HCT116 (cell line): ENCODE measurements at regions not wholly inside any gene's neighbourhood (a gene's known extent, or its start where the extent isn't known, plus 50 kb on each side); places are given as distances from the start of the nearest gene placed in this dataset.
"Not testable (repeated sequence)": the region's sequence is repeated elsewhere in the genome, so short reads cannot be mapped to it uniquely, and the experiment has no call there.

Source experiments
- ATAC-seq: fragments of 200-7000 bp; cut with Tn5 transposase; 2 replicates; pipeline ENCODE4 v1.9.1; 2020; ENCODE audit warnings: mild to moderate bottlenecking, moderate library complexity
- BruUV-seq: library from RNA; stranded (reverse); fragments of 400-500 nt; replicated peaks from 2 replicates; lab custom pipeline; 2021; lab: Mats Ljungman, UMichigan
- CTCF ChIA-PET: fragments of 300-600 bp; sonication (Branson Sonifier 250); formaldehyde crosslinking; loops from one replicate; lab custom pipeline; 2021; ENCODE audit warnings: antibody characterized with exemption; lab: Charles Lee
- POLR2A ChIA-PET: fragments of 300-600, 350-600 bp; sonication (Branson Sonifier 250); formaldehyde crosslinking; loops from one replicate; lab custom pipeline; 2021; ENCODE audit warnings: antibody characterized with exemption; lab: Charles Lee
- RAD21 ChIA-PET, 2 experiments: fragments of 300-600 bp; sonication (Branson Sonifier 250); formaldehyde crosslinking; loops; one replicate each; lab custom pipeline; 2023; ENCODE audit warnings: low total read pairs in 2 of 2; ENCODE audit not compliant: uncharacterized antibody in 2 of 2, unreplicated experiment in 2 of 2, low non-redundant PET in 1 of 2; lab: Charles Lee
- DNase-seq: peaks from one replicate; pipeline ENCODE4 v3.0.0-alpha.2; 2010; ENCODE audit warnings: low read depth, low spot score
- H2AFZ ChIP-seq: fragments of 200-600 bp; shearing (Covaris generic), sonication (generic); 2 replicates; pipeline ENCODE4 v1.6.1; 2017; ENCODE audit warnings: low read depth, mixed run types, mixed read lengths, antibody characterized with exemption, low read length; ENCODE audit not compliant: poor library complexity, severe bottlenecking
- H3K27ac ChIP-seq: 2 replicates; pipeline ENCODE4 v1.5.1; 2012; ENCODE audit warnings: low read depth, low read length
- H3K27me3 ChIP-seq: fragments of 200-600 bp; sonication (generic); 2 replicates; pipeline ENCODE4 v1.6.1; 2016; ENCODE audit warnings: mixed run types, low read length, mixed read lengths; ENCODE audit not compliant: insufficient read depth
- H3K36me3 ChIP-seq, 2 experiments: fragments of 200-500 bp in 1 of 2; fragments of 200-600 bp in 1 of 2; sonication (Bioruptor generic) in 1 of 2; sonication (generic) in 1 of 2; 2 replicates each; pipeline versions ENCODE4 v1.5.1 to v1.6.1; 2014 to 2016; ENCODE audit warnings: low read length in 2 of 2, inconsistent platforms in 1 of 2, mixed read lengths in 1 of 2, mixed run types in 1 of 2; ENCODE audit not compliant: insufficient read depth in 2 of 2, control insufficient read depth in 1 of 2
- H3K4me1 ChIP-seq, 2 experiments: fragments of 200-600 bp in 1 of 2; sonication (generic) in 1 of 2; 2 replicates each; pipeline versions ENCODE4 v1.5.1 to v1.6.1; 2012 to 2017; ENCODE audit warnings: low read length in 2 of 2, inconsistent platforms in 1 of 2, mild to moderate bottlenecking in 1 of 2, mixed read lengths in 1 of 2, mixed run types in 1 of 2, moderate library complexity in 1 of 2; ENCODE audit not compliant: insufficient read depth in 2 of 2, control insufficient read depth in 1 of 2
- H3K4me2 ChIP-seq: fragments of 200-600 bp; sonication (generic); 2 replicates; pipeline ENCODE4 v1.6.1; 2017; ENCODE audit warnings: mixed run types, low read length, mixed read lengths
- H3K4me3 ChIP-seq, 2 experiments: fragments of 200-600 bp in 1 of 2; sonication (generic) in 1 of 2; replicated peaks in 1 of 2; 2 replicates each; pipeline ENCODE4 v1.5.1; 2011 to 2016; ENCODE audit warnings: low read length in 2 of 2, control low read depth in 1 of 2, low read depth in 1 of 2, mild to moderate bottlenecking in 1 of 2, mixed read lengths in 1 of 2, mixed run types in 1 of 2
- H3K79me2 ChIP-seq: fragments of 200-600 bp; sonication (generic); 2 replicates; pipeline ENCODE4 v1.6.1; 2017; ENCODE audit warnings: mild to moderate bottlenecking, mixed run types, low read length, moderate library complexity, mixed read lengths; ENCODE audit not compliant: insufficient read depth
- H3K9ac ChIP-seq: fragments of 200-600 bp; sonication (generic); 2 replicates; pipeline ENCODE4 v1.6.1; 2016; ENCODE audit warnings: low read length, mixed read lengths
- H3K9me2 ChIP-seq: fragments of 200-600 bp; sonication (generic), shearing (Covaris generic); 2 replicates; pipeline ENCODE4 v1.6.1; 2017; ENCODE audit warnings: mixed run types, mild to moderate bottlenecking, moderate library complexity; ENCODE audit not compliant: insufficient read depth
- H3K9me3 ChIP-seq, 2 experiments: fragments of 200-500 bp in 1 of 2; fragments of 200-600 bp in 1 of 2; sonication (Bioruptor generic) in 1 of 2; sonication (generic) in 1 of 2; 2 replicates each; pipeline ENCODE4 v1.6.1; 2014 to 2017; ENCODE audit warnings: low read length in 2 of 2, mixed read lengths in 2 of 2, inconsistent platforms in 1 of 2, low read depth in 1 of 2, mild to moderate bottlenecking in 1 of 2, mixed run types in 1 of 2, moderate library complexity in 1 of 2; ENCODE audit not compliant: control insufficient read depth in 1 of 2, insufficient read depth in 1 of 2
- H4K20me1 ChIP-seq: fragments of 200-600 bp; sonication (generic), shearing (Covaris generic); 2 replicates; pipeline ENCODE4 v1.6.1; 2017; ENCODE audit warnings: mixed run types, mild to moderate bottlenecking, moderate library complexity; ENCODE audit not compliant: insufficient read depth
- ATF3 ChIP-seq: IDR thresholded peaks from 2 replicates; pipeline ENCODE4 v1.6.1; 2012
- EGR1 ChIP-seq: IDR thresholded peaks from 2 replicates; pipeline ENCODE4 v1.6.1; 2012; ENCODE audit warnings: low read depth
- ELF1 ChIP-seq: IDR thresholded peaks from 2 replicates; pipeline ENCODE4 v1.6.1; 2012; ENCODE audit warnings: low read depth, borderline replicate concordance
- RAD21 ChIP-seq: IDR thresholded peaks from 2 replicates; pipeline ENCODE4 v1.6.1; 2012; ENCODE audit warnings: low read depth, mild to moderate bottlenecking
- SP1 ChIP-seq: IDR thresholded peaks from 2 replicates; pipeline ENCODE4 v1.6.1; 2012; ENCODE audit warnings: low read depth
- TCF7L2 ChIP-seq: IDR thresholded peaks from 2 replicates; pipeline ENCODE4 v1.7.0; 2011; ENCODE audit warnings: borderline replicate concordance, inconsistent platforms; ENCODE audit not compliant: insufficient read depth, insufficient read length; ENCODE audit errors: extremely low read depth
- YY1 ChIP-seq: IDR thresholded peaks from 2 replicates; pipeline ENCODE4 v1.6.1; 2011; ENCODE audit warnings: low read length, low read depth, moderate library complexity, mild to moderate bottlenecking; ENCODE audit not compliant: insufficient replicate concordance; ENCODE audit errors: extremely low read depth
- ZNF274 ChIP-seq: fragments of 200-500 bp; sonication (Bioruptor generic); IDR thresholded peaks from 2 replicates; pipeline ENCODE4 v1.6.1; 2014; ENCODE audit warnings: mild to moderate bottlenecking, low read depth, low read length, inconsistent platforms
- intact Hi-C: fragments of 100-400 bp; cut with micrococcal nuclease; formaldehyde crosslinking; loops from 2 replicates; pipeline ENCODE4 v1.10.0; 2022
- TF ChIP-seq, protein P1 (sequence below): IDR thresholded peaks from 2 replicates; pipeline ENCODE4 v1.6.1; 2012; ENCODE audit warnings: low read depth

DNA sequence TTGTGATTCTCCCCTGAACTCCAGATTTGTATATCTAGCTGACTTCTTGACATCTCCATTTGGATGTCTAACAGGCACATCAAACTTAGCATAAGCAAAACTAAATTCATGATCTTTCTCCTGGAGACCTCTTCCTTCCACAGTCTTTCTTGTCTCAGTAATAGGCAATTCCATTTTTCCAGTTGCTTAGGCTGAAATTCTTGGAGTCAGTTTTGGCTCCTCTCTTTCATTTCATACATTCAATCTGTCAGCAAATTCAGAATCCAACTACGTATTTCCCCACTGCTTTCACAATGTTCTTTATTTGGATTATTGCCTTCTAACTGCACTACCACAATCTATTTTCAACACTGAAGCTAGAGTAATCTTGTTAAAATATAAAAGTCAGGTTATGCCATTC, 219.9 kb upstream of the GLRA2 start:
- no peak for TF ChIP-seq RAD21
- TF ChIP-seq ZNF274: no peak
- no peak for TF ChIP-seq ELF1
- no peak for TF ChIP-seq EGR1
- no peak for TF ChIP-seq SP1
- TF ChIP-seq TCF7L2: no peak
- TF ChIP-seq, protein P1, sequence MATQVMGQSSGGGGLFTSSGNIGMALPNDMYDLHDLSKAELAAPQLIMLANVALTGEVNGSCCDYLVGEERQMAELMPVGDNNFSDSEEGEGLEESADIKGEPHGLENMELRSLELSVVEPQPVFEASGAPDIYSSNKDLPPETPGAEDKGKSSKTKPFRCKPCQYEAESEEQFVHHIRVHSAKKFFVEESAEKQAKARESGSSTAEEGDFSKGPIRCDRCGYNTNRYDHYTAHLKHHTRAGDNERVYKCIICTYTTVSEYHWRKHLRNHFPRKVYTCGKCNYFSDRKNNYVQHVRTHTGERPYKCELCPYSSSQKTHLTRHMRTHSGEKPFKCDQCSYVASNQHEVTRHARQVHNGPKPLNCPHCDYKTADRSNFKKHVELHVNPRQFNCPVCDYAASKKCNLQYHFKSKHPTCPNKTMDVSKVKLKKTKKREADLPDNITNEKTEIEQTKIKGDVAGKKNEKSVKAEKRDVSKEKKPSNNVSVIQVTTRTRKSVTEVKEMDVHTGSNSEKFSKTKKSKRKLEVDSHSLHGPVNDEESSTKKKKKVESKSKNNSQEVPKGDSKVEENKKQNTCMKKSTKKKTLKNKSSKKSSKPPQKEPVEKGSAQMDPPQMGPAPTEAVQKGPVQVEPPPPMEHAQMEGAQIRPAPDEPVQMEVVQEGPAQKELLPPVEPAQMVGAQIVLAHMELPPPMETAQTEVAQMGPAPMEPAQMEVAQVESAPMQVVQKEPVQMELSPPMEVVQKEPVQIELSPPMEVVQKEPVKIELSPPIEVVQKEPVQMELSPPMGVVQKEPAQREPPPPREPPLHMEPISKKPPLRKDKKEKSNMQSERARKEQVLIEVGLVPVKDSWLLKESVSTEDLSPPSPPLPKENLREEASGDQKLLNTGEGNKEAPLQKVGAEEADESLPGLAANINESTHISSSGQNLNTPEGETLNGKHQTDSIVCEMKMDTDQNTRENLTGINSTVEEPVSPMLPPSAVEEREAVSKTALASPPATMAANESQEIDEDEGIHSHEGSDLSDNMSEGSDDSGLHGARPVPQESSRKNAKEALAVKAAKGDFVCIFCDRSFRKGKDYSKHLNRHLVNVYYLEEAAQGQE: no peak
- TF ChIP-seq YY1: no peak
- TF ChIP-seq ATF3: no peak
- DNase-seq: no peak
- RAD21 ChIA-PET: no interaction called here
- Histone ChIP-seq H2AFZ (no peak overlapping the region), H3K27ac (no peak overlapping the region), H3K4me3 (no peak overlapping the region), H3K4me1 (no peaks in the 10 kb centered on the region), H3K27me3 (no peaks in the 10 kb centered on the region), H3K9ac (no peak overlapping the region), H3K36me3 (no peaks in the 10 kb centered on the region), H3K9me3 (no peaks in the 10 kb centered on the region), H4K20me1 (no peaks in the 10 kb centered on the region), H3K4me2 (no peak overlapping the region), H3K9me2 (no peaks in the 10 kb centered on the region), H3K79me2 (no peaks in the 10 kb centered on the region)
- no TSS peak for BruUV-seq
- intact Hi-C loops: no loop called here
- POLR2A ChIA-PET: no interaction called here
- no peak for ATAC-seq
- CTCF ChIA-PET: no interaction called here

DNA sequence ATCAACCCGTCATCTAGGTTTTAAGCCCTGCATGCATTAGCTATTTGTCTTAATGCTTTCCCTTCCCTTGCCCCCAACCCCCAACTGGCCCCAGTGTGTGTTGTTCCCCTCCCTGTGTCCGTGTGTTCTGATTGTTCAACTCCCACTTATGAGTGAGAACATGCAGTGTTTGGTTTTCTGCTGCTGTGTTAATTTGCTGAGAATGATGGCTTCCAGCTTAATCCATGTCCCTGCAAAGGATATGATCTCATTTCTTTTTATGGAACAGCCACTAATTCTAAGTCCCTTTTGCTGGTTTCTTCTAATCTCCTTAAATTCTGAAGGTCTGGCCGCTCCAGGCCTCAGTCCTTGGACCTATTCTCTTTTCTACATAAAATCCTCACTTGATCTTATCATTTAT, 220.4 kb upstream of the GLRA2 start:
- H3K27me3 ChIP-seq, POLR2A ChIA-PET, H3K27ac ChIP-seq, H3K9me2 ChIP-seq, DNase-seq, intact Hi-C loops, RAD21 ChIA-PET, BruUV-seq, H3K4me2 ChIP-seq, ATAC-seq, H3K79me2 ChIP-seq, H3K4me1 ChIP-seq, H4K20me1 ChIP-seq, CTCF ChIA-PET, H3K36me3 ChIP-seq, H3K9ac ChIP-seq, H3K9me3 ChIP-seq, H3K4me3 ChIP-seq, H2AFZ ChIP-seq: not testable (repeated sequence)
